HuH-7 (cell line): ENCODE measurements at regions not wholly inside any gene's neighbourhood (a gene's known extent, or its start where the extent isn't known, plus 50 kb on each side); places are given as distances from the start of the nearest gene placed in this dataset.
"Not testable (repeated sequence)": the region's sequence is repeated elsewhere in the genome, so short reads cannot be mapped to it uniquely, and the experiment has no call there.

Experiments
- DNase-seq: peaks from one replicate; pipeline ENCODE4 v3.0.0; 2011; ENCODE audit warnings: low spot score

GRCh38 chr12:25384038-25384892 lies 133.5 kb upstream of the KRAS start:
- DNase-seq: peak; percentile 55

GRCh38 chr12:25382311-25383106 lies 131.8 kb upstream of the KRAS start:
- no peak for DNase-seq

GRCh38 chr12:25377469-25378177 lies 126.9 kb upstream of the KRAS start:
- no peak for DNase-seq

GRCh38 chr12:25376985-25377384 lies 126.3 kb upstream of the KRAS start:
- DNase-seq: no peak

GRCh38 chr12:25376407-25376806 lies 125.7 kb upstream of the KRAS start:
- DNase-seq: no peak

- DNase-seq: no peak
Measured at GRCh38 chr12:25372969-25373817, 122.5 kb upstream of the KRAS start.

- no peak for DNase-seq
Measured at GRCh38 chr12:25372002-25372401, 121.3 kb upstream of the KRAS start.

- no peak for DNase-seq
Measured at GRCh38 chr12:25368557-25368956, 117.8 kb upstream of the KRAS start.

GRCh38 chr12:25366122-25366521 lies 115.4 kb upstream of the KRAS start:
- DNase-seq: no peak

- DNase-seq: no peak
Measured at GRCh38 chr12:25365340-25365730, 114.6 kb upstream of the KRAS start.

GRCh38 chr12:25364529-25365339 lies 114.0 kb upstream of the KRAS start:
- no peak for DNase-seq

- DNase-seq: no peak
Measured at GRCh38 chr12:25362646-25363045, 111.9 kb upstream of the KRAS start.

- DNase-seq: no peak
Measured at GRCh38 chr12:25361511-25361910, 110.8 kb upstream of the KRAS start.

GRCh38 chr12:25357595-25357994 lies 106.9 kb upstream of the KRAS start:
- no peak for DNase-seq

GRCh38 chr12:25352942-25353341 lies 102.2 kb upstream of the KRAS start:
- DNase-seq: not testable (repeated sequence)

GRCh38 chr12:25352083-25352918 lies 101.6 kb upstream of the KRAS start:
- DNase-seq: no peak

GRCh38 chr12:25348593-25348895 lies 97.8 kb upstream of the KRAS start:
- no peak for DNase-seq

- DNase-seq: no peak
Measured at GRCh38 chr12:25347716-25348592, 97.2 kb upstream of the KRAS start.

GRCh38 chr12:25341877-25342276 lies 91.1 kb upstream of the KRAS start:
- not testable (repeated sequence) for DNase-seq
